ENCODE measurements at regions not wholly inside any gene's neighbourhood (a gene's known extent, or its start where the extent isn't known, plus 50 kb on each side); places are given as distances from the start of the nearest gene placed in this dataset.

DNA sequence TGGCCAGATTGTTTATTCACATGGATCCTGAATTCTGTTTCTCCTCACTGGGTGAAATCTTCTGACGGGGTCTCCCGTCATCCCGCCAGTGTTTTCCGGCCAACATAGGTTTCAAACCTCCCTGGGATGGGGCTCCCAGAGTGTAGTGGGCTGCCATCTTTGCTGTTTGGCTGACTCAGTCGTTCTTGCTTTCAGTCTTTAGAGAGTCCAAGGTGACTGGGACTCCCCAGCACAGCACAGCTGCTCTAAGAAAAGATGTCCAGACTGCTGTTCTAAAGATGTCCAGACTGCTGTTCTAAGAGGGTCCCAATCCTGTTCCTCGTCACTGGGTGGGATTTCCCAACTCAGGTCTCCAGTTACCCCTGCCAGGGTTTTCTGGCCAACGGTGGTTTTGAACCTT is 801.9 kb upstream of the IGFBP3 start:
- TF ChIP-seq, protein P1, sequence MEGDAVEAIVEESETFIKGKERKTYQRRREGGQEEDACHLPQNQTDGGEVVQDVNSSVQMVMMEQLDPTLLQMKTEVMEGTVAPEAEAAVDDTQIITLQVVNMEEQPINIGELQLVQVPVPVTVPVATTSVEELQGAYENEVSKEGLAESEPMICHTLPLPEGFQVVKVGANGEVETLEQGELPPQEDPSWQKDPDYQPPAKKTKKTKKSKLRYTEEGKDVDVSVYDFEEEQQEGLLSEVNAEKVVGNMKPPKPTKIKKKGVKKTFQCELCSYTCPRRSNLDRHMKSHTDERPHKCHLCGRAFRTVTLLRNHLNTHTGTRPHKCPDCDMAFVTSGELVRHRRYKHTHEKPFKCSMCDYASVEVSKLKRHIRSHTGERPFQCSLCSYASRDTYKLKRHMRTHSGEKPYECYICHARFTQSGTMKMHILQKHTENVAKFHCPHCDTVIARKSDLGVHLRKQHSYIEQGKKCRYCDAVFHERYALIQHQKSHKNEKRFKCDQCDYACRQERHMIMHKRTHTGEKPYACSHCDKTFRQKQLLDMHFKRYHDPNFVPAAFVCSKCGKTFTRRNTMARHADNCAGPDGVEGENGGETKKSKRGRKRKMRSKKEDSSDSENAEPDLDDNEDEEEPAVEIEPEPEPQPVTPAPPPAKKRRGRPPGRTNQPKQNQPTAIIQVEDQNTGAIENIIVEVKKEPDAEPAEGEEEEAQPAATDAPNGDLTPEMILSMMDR (IDR thresholded peaks at IDR 0.05): no peak
- TF ChIP-seq EZH2 (IDR thresholded peaks at IDR 0.05): no peak
